ENCODE measurements at regions not wholly inside any gene's neighbourhood (a gene's known extent, or its start where the extent isn't known, plus 50 kb on each side); places are given as distances from the start of the nearest gene placed in this dataset.

- Mint-ChIP-seq H3K9me3 (no peaks in the 10 kb centered on the region), H3K27ac (no peak overlapping the region), H3K27me3 (ENCODE audit: insufficient read depth, low read depth) (peaks cover 10% of the 10 kb centered on the region), H3K4me3 (no peak overlapping the region), H3K36me3 (no peaks in the 10 kb centered on the region), H3K4me1 (peaks cover 16% of the 10 kb centered on the region)
- no peaks in the 10 kb centered on the region for H3K36me3 ChIP-seq
- peaks cover 7% of the 10 kb centered on the region for H3K4me1 ChIP-seq
- no peak overlapping the region for H3K4me3 ChIP-seq
- H3K79me2 ChIP-seq (ENCODE audit: low read depth): no peaks in the 10 kb centered on the region
- H3K9ac ChIP-seq: no peak overlapping the region
- no peaks in the 10 kb centered on the region for H3K27me3 ChIP-seq
- H3K27ac ChIP-seq: no peak overlapping the region
- H4K20me1 ChIP-seq (ENCODE audit: low read depth): no peaks in the 10 kb centered on the region
- no peak overlapping the region for H3K4me2 ChIP-seq
- H3K9me3 ChIP-seq (ENCODE audit: low read depth): no peaks in the 10 kb centered on the region
- no peaks in the 10 kb centered on the region for H3F3A ChIP-seq (ENCODE audit: low read depth)
- no peak for DNase-seq (ENCODE audit: low spot score)
- TF ChIP-seq EZH2phosphoT487 (IDR thresholded peaks at IDR 0.05) (no peak), EZH2 (IDR thresholded peaks at IDR 0.05) (no peak), CTCF (IDR thresholded peaks at IDR 0.05) (no peak)
- no peak overlapping the region for H2AFZ ChIP-seq (replicated peaks)
Measured at GRCh38 chr1:30402031-30402430, 321.4 kb downstream of the MATN1 start.

- H4K20me1 ChIP-seq (ENCODE audit: low read depth): no peaks in the 10 kb centered on the region
- H3K27ac ChIP-seq: no peak overlapping the region
- no peaks in the 10 kb centered on the region for H3K9me3 Mint-ChIP-seq
- H3K36me3 ChIP-seq: no peaks in the 10 kb centered on the region
- no peaks in the 10 kb centered on the region for H3F3A ChIP-seq (ENCODE audit: low read depth)
- peaks cover 8% of the 10 kb centered on the region for H3K4me1 Mint-ChIP-seq
- no peak overlapping the region for H3K27ac Mint-ChIP-seq
- no peaks in the 10 kb centered on the region for H3K9me3 ChIP-seq (ENCODE audit: low read depth)
- H3K4me1 ChIP-seq: peaks cover 7% of the 10 kb centered on the region
- H2AFZ ChIP-seq (replicated peaks): no peak overlapping the region
- no peaks in the 10 kb centered on the region for H3K27me3 ChIP-seq
- no peak for DNase-seq (ENCODE audit: low spot score)
- no peak overlapping the region for H3K9ac ChIP-seq
- H3K4me3 Mint-ChIP-seq: no peak overlapping the region
- peaks cover 10% of the 10 kb centered on the region for H3K27me3 Mint-ChIP-seq (ENCODE audit: insufficient read depth, low read depth)
- H3K4me2 ChIP-seq: no peak overlapping the region
- no peak for TF ChIP-seq EZH2 (IDR thresholded peaks at IDR 0.05)
- no peak for TF ChIP-seq EZH2phosphoT487 (IDR thresholded peaks at IDR 0.05)
- no peak for TF ChIP-seq CTCF (IDR thresholded peaks at IDR 0.05)
- no peak overlapping the region for H3K4me3 ChIP-seq
- no peaks in the 10 kb centered on the region for H3K79me2 ChIP-seq (ENCODE audit: low read depth)
- no peaks in the 10 kb centered on the region for H3K36me3 Mint-ChIP-seq
Measured at GRCh38 chr1:30400507-30400906, 322.9 kb downstream of the MATN1 start.

- H3K27ac ChIP-seq: no peak overlapping the region
- no peaks in the 10 kb centered on the region for H3K36me3 Mint-ChIP-seq
- H3K4me1 Mint-ChIP-seq: peaks cover 8% of the 10 kb centered on the region
- H2AFZ ChIP-seq (replicated peaks): no peak overlapping the region
- H3F3A ChIP-seq (ENCODE audit: low read depth): no peaks in the 10 kb centered on the region
- peaks cover 5% of the 10 kb centered on the region for H3K4me1 ChIP-seq
- no peak overlapping the region for H3K4me2 ChIP-seq
- H3K27me3 ChIP-seq: no peaks in the 10 kb centered on the region
- no peak overlapping the region for H3K27ac Mint-ChIP-seq
- no peaks in the 10 kb centered on the region for H3K79me2 ChIP-seq (ENCODE audit: low read depth)
- DNase-seq (ENCODE audit: low spot score): no peak
- TF ChIP-seq CTCF (IDR thresholded peaks at IDR 0.05) (no peak), EZH2phosphoT487 (IDR thresholded peaks at IDR 0.05) (no peak), EZH2 (IDR thresholded peaks at IDR 0.05) (no peak)
- no peak overlapping the region for H3K4me3 ChIP-seq
- no peak overlapping the region for H3K4me3 Mint-ChIP-seq
- H3K27me3 Mint-ChIP-seq (ENCODE audit: insufficient read depth, low read depth): peaks cover 8% of the 10 kb centered on the region
- no peaks in the 10 kb centered on the region for H3K9me3 ChIP-seq (ENCODE audit: low read depth)
- no peak overlapping the region for H3K9ac ChIP-seq
- H3K9me3 Mint-ChIP-seq: no peaks in the 10 kb centered on the region
- no peaks in the 10 kb centered on the region for H4K20me1 ChIP-seq (ENCODE audit: low read depth)
- H3K36me3 ChIP-seq: no peaks in the 10 kb centered on the region
Measured at GRCh38 chr1:30399026-30399425, 324.4 kb downstream of the MATN1 start.

Measured in neural progenitor cell (in vitro differentiated cells).